ENCODE measurements at regions not wholly inside any gene's neighbourhood (a gene's known extent, or its start where the extent isn't known, plus 50 kb on each side); places are given as distances from the start of the nearest gene placed in this dataset.

- Histone ChIP-seq H3K27me3 (ENCODE audit: control insufficient read depth in 1 of 2, insufficient read depth in 2 of 2, low read length in 1 of 2) (no peaks in the 10 kb centered on the region), H3K4me3 (ENCODE audit: low read length in 2 of 2) (no peak overlapping the region), H3K27ac (ENCODE audit: low read depth in 1 of 2, low read length in 2 of 2) (no peak overlapping the region), H3K36me3 (ENCODE audit: control insufficient read depth in 1 of 2, insufficient read depth in 2 of 2, low read length in 1 of 2) (no peaks in the 10 kb centered on the region), H3K9me3 (ENCODE audit: control insufficient read depth, low read length) (no peaks in the 10 kb centered on the region), H3K4me1 (ENCODE audit: control insufficient read depth in 1 of 2, insufficient read depth in 2 of 2, low read length in 2 of 2) (no peaks in the 10 kb centered on the region)
- no peak for ATAC-seq (ENCODE audit: low FRiP score)
- no peak for DNase-seq
- intact Hi-C loops (cut with DNase I), result no loop called here
- WGBS, 2 donors, result 61 to 63% methylated on average over 3 of the region's 3 CpGs
Measured at GRCh38 chr3:152703245-152703890, 131.6 kb upstream of the P2RY1 start.

DNA sequence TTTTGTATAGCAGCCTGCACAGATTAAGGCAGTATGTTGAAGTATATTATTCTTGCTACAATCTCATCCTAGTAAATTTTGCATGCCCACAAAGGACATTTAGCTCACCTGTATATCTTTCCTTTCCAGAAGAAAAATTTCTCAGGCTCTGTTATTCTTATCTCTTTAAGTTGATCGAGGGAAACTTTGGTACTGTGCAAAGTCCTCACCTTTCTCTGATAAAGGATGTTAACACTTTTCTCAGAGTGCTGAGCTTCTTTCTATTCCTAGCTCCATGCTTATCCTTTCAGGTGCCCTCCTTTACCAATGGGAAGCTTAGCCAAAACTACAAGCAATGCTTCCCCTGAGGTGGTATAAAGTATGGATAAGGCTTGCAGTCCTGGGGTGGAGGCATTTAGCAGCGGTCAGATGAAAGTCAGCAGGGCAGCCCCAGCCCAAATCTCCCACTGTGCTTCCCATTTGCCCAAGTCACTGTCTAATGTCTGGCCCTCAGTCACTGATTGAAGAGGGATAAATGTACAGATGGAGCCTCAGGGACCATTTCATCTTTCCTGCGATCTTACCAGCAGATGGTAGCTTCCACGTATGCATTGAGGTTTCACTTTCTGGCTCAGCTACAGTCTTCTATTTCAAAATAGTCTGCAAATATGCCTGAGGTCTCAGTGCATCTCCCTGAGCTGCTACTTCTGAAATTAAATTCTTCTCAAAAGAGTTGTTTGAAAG lies 127.8 kb upstream of the P2RY1 start:
- Histone ChIP-seq H3K27ac (ENCODE audit: low read depth in 1 of 2, low read length in 2 of 2) (no peak overlapping the region), H3K27me3 (ENCODE audit: control insufficient read depth in 1 of 2, insufficient read depth in 2 of 2, low read length in 1 of 2) (no peaks in the 10 kb centered on the region), H3K4me3 (ENCODE audit: low read length in 2 of 2) (no peak overlapping the region), H3K4me1 (ENCODE audit: control insufficient read depth in 1 of 2, insufficient read depth in 2 of 2, low read length in 2 of 2) (no peaks in the 10 kb centered on the region), H3K36me3 (ENCODE audit: control insufficient read depth in 1 of 2, insufficient read depth in 2 of 2, low read length in 1 of 2) (no peaks in the 10 kb centered on the region), H3K9me3 (ENCODE audit: control insufficient read depth, low read length) (no peaks in the 10 kb centered on the region)
- ATAC-seq (ENCODE audit: low FRiP score) (no peak), DNase-seq (no peak)
- 48 to 56% methylated on average over 4 of the region's 4 CpGs for WGBS, 2 donors
- intact Hi-C loops (cut with DNase I), result no loop called here

GRCh38 chr3:152709659-152710058 lies 125.3 kb upstream of the P2RY1 start:
- intact Hi-C loops (cut with DNase I), result no loop called here
- no peak for DNase-seq
- Histone ChIP-seq H3K4me1 (ENCODE audit: control insufficient read depth in 1 of 2, insufficient read depth in 2 of 2, low read length in 2 of 2) (no peaks in the 10 kb centered on the region), H3K9me3 (ENCODE audit: control insufficient read depth, low read length) (no peaks in the 10 kb centered on the region), H3K27ac (ENCODE audit: low read depth in 1 of 2, low read length in 2 of 2) (no peak overlapping the region), H3K36me3 (ENCODE audit: control insufficient read depth in 1 of 2, insufficient read depth in 2 of 2, low read length in 1 of 2) (no peaks in the 10 kb centered on the region), H3K4me3 (ENCODE audit: low read length in 2 of 2) (no peak overlapping the region), H3K27me3 (ENCODE audit: control insufficient read depth in 1 of 2, insufficient read depth in 2 of 2, low read length in 1 of 2) (no peaks in the 10 kb centered on the region)
- no peak for ATAC-seq (ENCODE audit: low FRiP score)
- WGBS, 2 donors, result 77 to 90% methylated on average over 3 of the region's 3 CpGs

DNA sequence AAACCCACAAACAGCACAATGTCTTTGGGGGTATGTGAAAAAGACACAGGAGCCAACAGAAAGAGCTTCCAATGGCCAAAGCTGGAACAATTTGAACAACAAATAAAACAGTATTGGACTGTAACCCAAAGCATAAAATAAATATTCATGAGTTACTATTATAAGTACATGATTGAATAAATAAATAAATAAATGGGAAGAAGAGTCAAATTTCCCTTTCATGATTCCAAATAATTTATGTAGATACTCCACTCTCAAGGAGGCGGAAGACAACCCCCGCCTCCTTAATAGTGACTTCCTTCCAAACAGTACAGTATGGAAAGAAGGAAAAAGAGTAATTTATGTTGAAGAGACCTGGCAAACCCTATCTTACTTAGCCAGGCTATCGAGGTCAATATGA lies 124.4 kb upstream of the P2RY1 start:
- Histone ChIP-seq H3K4me1 (ENCODE audit: control insufficient read depth in 1 of 2, insufficient read depth in 2 of 2, low read length in 2 of 2) (no peaks in the 10 kb centered on the region), H3K27me3 (ENCODE audit: control insufficient read depth in 1 of 2, insufficient read depth in 2 of 2, low read length in 1 of 2) (no peaks in the 10 kb centered on the region), H3K9me3 (ENCODE audit: control insufficient read depth, low read length) (no peaks in the 10 kb centered on the region), H3K27ac (ENCODE audit: low read depth in 1 of 2, low read length in 2 of 2) (no peak overlapping the region), H3K36me3 (ENCODE audit: control insufficient read depth in 1 of 2, insufficient read depth in 2 of 2, low read length in 1 of 2) (no peaks in the 10 kb centered on the region), H3K4me3 (ENCODE audit: low read length in 2 of 2) (no peak overlapping the region)
- intact Hi-C loops (cut with DNase I), result no loop called here
- 93 to 95% methylated on average over 3 of the region's 3 CpGs for WGBS, 2 donors
- ATAC-seq (ENCODE audit: low FRiP score), result no peak
- DNase-seq, result no peak

- no peak for ATAC-seq (ENCODE audit: low FRiP score)
- no peak for DNase-seq
- intact Hi-C loops (cut with DNase I), result no loop called here
- no peaks in the 10 kb centered on the region for H3K9me3 ChIP-seq (ENCODE audit: control insufficient read depth, low read length)
- H3K27me3 ChIP-seq (ENCODE audit: control insufficient read depth in 1 of 2, insufficient read depth in 2 of 2, low read length in 1 of 2), result no peaks in the 10 kb centered on the region
- H3K4me3 ChIP-seq (ENCODE audit: low read length in 2 of 2), result no peak overlapping the region
- no peaks in the 10 kb centered on the region for H3K36me3 ChIP-seq (ENCODE audit: control insufficient read depth in 1 of 2, insufficient read depth in 2 of 2, low read length in 1 of 2)
- H3K27ac ChIP-seq (ENCODE audit: low read depth in 1 of 2, low read length in 2 of 2), result no peak overlapping the region
- H3K4me1 ChIP-seq (ENCODE audit: control insufficient read depth in 1 of 2, insufficient read depth in 2 of 2, low read length in 2 of 2), result no peaks in the 10 kb centered on the region
Measured at GRCh38 chr3:152713989-152714388, 120.9 kb upstream of the P2RY1 start.

- no peak overlapping the region for H3K4me3 ChIP-seq (ENCODE audit: low read length in 2 of 2)
Measured at GRCh38 chr3:152714507-152714906, 120.4 kb upstream of the P2RY1 start.

GRCh38 chr3:152717252-152717651 lies 117.7 kb upstream of the P2RY1 start:
- DNase-seq (no peak), ATAC-seq (ENCODE audit: low FRiP score) (no peak)
- intact Hi-C loops (cut with DNase I), result no loop called here
- H3K36me3 ChIP-seq (ENCODE audit: control insufficient read depth in 1 of 2, insufficient read depth in 2 of 2, low read length in 1 of 2), result no peaks in the 10 kb centered on the region
- peaks cover 2% of the 10 kb centered on the region for H3K9me3 ChIP-seq (ENCODE audit: control insufficient read depth, low read length)
- H3K27me3 ChIP-seq (ENCODE audit: control insufficient read depth in 1 of 2, insufficient read depth in 2 of 2, low read length in 1 of 2), result no peaks in the 10 kb centered on the region
- H3K4me3 ChIP-seq (ENCODE audit: low read length in 2 of 2), result no peak overlapping the region
- WGBS, 2 donors, result 71 to 74% methylated on average over 3 of the region's 3 CpGs
- H3K4me1 ChIP-seq (ENCODE audit: control insufficient read depth in 1 of 2, insufficient read depth in 2 of 2, low read length in 2 of 2), result no peaks in the 10 kb centered on the region
- no peak overlapping the region for H3K27ac ChIP-seq (ENCODE audit: low read depth in 1 of 2, low read length in 2 of 2)

More at GRCh38 chr3:152714507-152714906, 120.4 kb upstream of the P2RY1 start:
- Histone ChIP-seq H3K36me3 (ENCODE audit: control insufficient read depth in 1 of 2, insufficient read depth in 2 of 2, low read length in 1 of 2) (no peaks in the 10 kb centered on the region), H3K4me1 (ENCODE audit: control insufficient read depth in 1 of 2, insufficient read depth in 2 of 2, low read length in 2 of 2) (no peaks in the 10 kb centered on the region), H3K27me3 (ENCODE audit: control insufficient read depth in 1 of 2, insufficient read depth in 2 of 2, low read length in 1 of 2) (no peaks in the 10 kb centered on the region), H3K9me3 (ENCODE audit: control insufficient read depth, low read length) (no peaks in the 10 kb centered on the region), H3K27ac (ENCODE audit: low read depth in 1 of 2, low read length in 2 of 2) (no peak overlapping the region)
- intact Hi-C loops (cut with DNase I), result no loop called here
- ATAC-seq (ENCODE audit: low FRiP score), result no peak
- no peak for DNase-seq

GRCh38 chr3:152718810-152719209 lies 116.1 kb upstream of the P2RY1 start:
- Histone ChIP-seq H3K27me3 (ENCODE audit: control insufficient read depth in 1 of 2, insufficient read depth in 2 of 2, low read length in 1 of 2) (no peaks in the 10 kb centered on the region), H3K4me1 (ENCODE audit: control insufficient read depth in 1 of 2, insufficient read depth in 2 of 2, low read length in 2 of 2) (no peaks in the 10 kb centered on the region), H3K36me3 (ENCODE audit: control insufficient read depth in 1 of 2, insufficient read depth in 2 of 2, low read length in 1 of 2) (no peaks in the 10 kb centered on the region), H3K9me3 (ENCODE audit: control insufficient read depth, low read length) (peaks cover 2% of the 10 kb centered on the region), H3K27ac (ENCODE audit: low read depth in 1 of 2, low read length in 2 of 2) (no peak overlapping the region), H3K4me3 (ENCODE audit: low read length in 2 of 2) (no peak overlapping the region)
- ATAC-seq (ENCODE audit: low FRiP score) (no peak), DNase-seq (no peak)
- intact Hi-C loops (cut with DNase I), result no loop called here

GRCh38 chr3:152719264-152719663 lies 115.7 kb upstream of the P2RY1 start:
- H3K4me3 ChIP-seq (ENCODE audit: low read length in 2 of 2), result no peak overlapping the region
- no peak for ATAC-seq (ENCODE audit: low FRiP score)
- H3K9me3 ChIP-seq (ENCODE audit: control insufficient read depth, low read length), result peaks cover 2% of the 10 kb centered on the region
- H3K27me3 ChIP-seq (ENCODE audit: control insufficient read depth in 1 of 2, insufficient read depth in 2 of 2, low read length in 1 of 2), result no peaks in the 10 kb centered on the region
- intact Hi-C loops (cut with DNase I), result no loop called here
- no peak overlapping the region for H3K27ac ChIP-seq (ENCODE audit: low read depth in 1 of 2, low read length in 2 of 2)
- DNase-seq, result no peak
- WGBS, 2 donors, result 61 to 64% methylated on average over 2 of the region's 2 CpGs
- H3K4me1 ChIP-seq (ENCODE audit: control insufficient read depth in 1 of 2, insufficient read depth in 2 of 2, low read length in 2 of 2), result no peaks in the 10 kb centered on the region
- no peaks in the 10 kb centered on the region for H3K36me3 ChIP-seq (ENCODE audit: control insufficient read depth in 1 of 2, insufficient read depth in 2 of 2, low read length in 1 of 2)

Data from aorta (tissue), 5 donors.